Peyer's patch (tissue), 4 donors: ENCODE measurements at regions not wholly inside any gene's neighbourhood (a gene's known extent, or its start where the extent isn't known, plus 50 kb on each side); places are given as distances from the start of the nearest gene placed in this dataset.

Source experiments
- DNase-seq, 3 donors: peaks; one replicate each; pipeline ENCODE4 v3.0.0-alpha.2; 2017 to 2019
- H3K27ac ChIP-seq, 4 donors: fragments of 200-600 bp; sonication (generic); one replicate each; pipeline ENCODE4 v1.5.1; 2016 to 2019
- H3K27me3 ChIP-seq, 2 donors: fragments of 200-600 bp; sonication (generic); one replicate each; pipeline ENCODE4 v1.5.1; 2019
- H3K36me3 ChIP-seq, 3 donors: fragments of 200-600 bp; sonication (generic); one replicate each; pipeline ENCODE4 v1.5.1; 2016 to 2019
- H3K4me1 ChIP-seq, 4 donors: fragments of 200-600 bp; sonication (generic); one replicate each; pipeline ENCODE4 v1.5.1; 2016 to 2019
- H3K4me3 ChIP-seq, 4 donors: fragments of 200-600 bp; sonication (generic); 1 replicate in 3 of 4; 2 replicates in 1 of 4; pipeline ENCODE4 v1.5.1; 2016 to 2019; ENCODE audit warnings: mild to moderate bottlenecking in 1 of 4
- H3K9me3 ChIP-seq, 4 donors: fragments of 200-600 bp; sonication (generic); one replicate each; pipeline ENCODE4 v1.5.1; 2016 to 2019; ENCODE audit warnings: mild to moderate bottlenecking in 1 of 4
- POLR2A ChIP-seq, 2 donors: fragments of 450-650 bp; IDR thresholded peaks; one replicate each; pipeline ENCODE4 v1.5.1; 2017; ENCODE audit warnings: antibody characterized with exemption in 2 of 2, mild to moderate bottlenecking in 2 of 2, moderate library complexity in 2 of 2
- TF ChIP-seq, protein P1 (sequence below), 6 experiments: fragments of 450-650 bp in 4 of 6; fragments of 200-600 bp in 2 of 6; sonication (generic) in 1 of 6; IDR thresholded peaks; one replicate each; pipeline ENCODE4 v1.5.1; 2017 to 2019; ENCODE audit warnings: antibody characterized with exemption in 6 of 6, mild to moderate bottlenecking in 3 of 6, moderate library complexity in 1 of 6

DNA sequence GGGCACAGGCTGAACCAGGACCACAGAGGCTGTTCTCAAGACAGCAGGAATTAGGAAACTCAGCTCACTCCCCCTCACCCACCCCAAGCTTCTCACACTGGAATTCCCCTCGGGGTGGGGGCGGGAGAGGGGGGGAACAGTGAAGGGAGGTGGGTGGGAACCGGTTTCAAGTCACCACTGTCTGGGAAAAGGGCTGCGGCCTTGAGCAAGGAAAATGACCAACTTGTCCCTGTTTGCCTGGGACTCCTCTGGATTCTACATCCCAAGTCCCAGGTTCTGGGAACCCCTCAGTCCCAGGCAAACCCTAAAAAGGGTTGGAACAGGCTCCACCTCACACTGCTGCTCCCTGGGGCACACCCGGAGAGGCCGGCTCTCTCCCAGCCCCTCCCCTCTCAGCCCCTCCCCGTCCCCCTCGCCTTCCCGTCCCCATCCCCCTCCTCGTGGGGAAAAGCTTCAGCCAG lies 230.7 kb downstream of the TFAP2C start:
- H3K27ac ChIP-seq, result peak overlapping the region; percentile 22 to 60 (median 58)
- H3K4me1 ChIP-seq, result no peaks in the 10 kb centered on the region
- no peaks in the 10 kb centered on the region for H3K9me3 ChIP-seq
- peak in 2 of 3 donors; percentile 17 to 49 for DNase-seq
- no peaks in the 10 kb centered on the region for H3K27me3 ChIP-seq
- no peak overlapping the region for H3K4me3 ChIP-seq
- TF ChIP-seq, protein P1, sequence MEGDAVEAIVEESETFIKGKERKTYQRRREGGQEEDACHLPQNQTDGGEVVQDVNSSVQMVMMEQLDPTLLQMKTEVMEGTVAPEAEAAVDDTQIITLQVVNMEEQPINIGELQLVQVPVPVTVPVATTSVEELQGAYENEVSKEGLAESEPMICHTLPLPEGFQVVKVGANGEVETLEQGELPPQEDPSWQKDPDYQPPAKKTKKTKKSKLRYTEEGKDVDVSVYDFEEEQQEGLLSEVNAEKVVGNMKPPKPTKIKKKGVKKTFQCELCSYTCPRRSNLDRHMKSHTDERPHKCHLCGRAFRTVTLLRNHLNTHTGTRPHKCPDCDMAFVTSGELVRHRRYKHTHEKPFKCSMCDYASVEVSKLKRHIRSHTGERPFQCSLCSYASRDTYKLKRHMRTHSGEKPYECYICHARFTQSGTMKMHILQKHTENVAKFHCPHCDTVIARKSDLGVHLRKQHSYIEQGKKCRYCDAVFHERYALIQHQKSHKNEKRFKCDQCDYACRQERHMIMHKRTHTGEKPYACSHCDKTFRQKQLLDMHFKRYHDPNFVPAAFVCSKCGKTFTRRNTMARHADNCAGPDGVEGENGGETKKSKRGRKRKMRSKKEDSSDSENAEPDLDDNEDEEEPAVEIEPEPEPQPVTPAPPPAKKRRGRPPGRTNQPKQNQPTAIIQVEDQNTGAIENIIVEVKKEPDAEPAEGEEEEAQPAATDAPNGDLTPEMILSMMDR (IDR thresholded peaks at IDR 0.05), result no peak
- TF ChIP-seq POLR2A (IDR thresholded peaks at IDR 0.05), result no peak
- no peaks in the 10 kb centered on the region for H3K36me3 ChIP-seq

DNA sequence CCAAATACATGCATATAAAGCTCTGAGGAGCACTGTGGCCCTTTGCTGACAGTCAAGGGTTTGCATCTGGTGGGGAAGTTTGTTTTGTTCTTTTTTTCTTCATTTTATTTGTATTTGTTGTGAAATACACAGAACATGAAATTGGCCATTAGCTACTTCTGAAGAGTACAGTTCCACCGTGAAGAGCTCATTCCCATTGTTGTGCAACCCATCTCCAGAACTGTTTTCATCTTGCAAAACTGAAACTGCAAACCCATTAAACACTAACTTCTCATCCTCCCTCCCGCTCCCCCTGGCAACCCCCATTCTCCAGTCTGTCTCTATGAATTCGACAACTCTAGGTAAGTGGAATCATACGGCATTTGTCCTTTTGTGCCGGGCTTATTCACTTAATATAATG lies 231.3 kb downstream of the TFAP2C start:
- peak overlapping the region; percentile 22 to 60 (median 58) for H3K27ac ChIP-seq
- no peaks in the 10 kb centered on the region for H3K9me3 ChIP-seq
- H3K4me1 ChIP-seq, result no peaks in the 10 kb centered on the region
- TF ChIP-seq POLR2A (IDR thresholded peaks at IDR 0.05), result no peak
- TF ChIP-seq, protein P1 (IDR thresholded peaks at IDR 0.05), result no peak
- no peaks in the 10 kb centered on the region for H3K27me3 ChIP-seq
- no peak overlapping the region for H3K4me3 ChIP-seq
- H3K36me3 ChIP-seq, result no peaks in the 10 kb centered on the region
- DNase-seq, result no peak

DNA sequence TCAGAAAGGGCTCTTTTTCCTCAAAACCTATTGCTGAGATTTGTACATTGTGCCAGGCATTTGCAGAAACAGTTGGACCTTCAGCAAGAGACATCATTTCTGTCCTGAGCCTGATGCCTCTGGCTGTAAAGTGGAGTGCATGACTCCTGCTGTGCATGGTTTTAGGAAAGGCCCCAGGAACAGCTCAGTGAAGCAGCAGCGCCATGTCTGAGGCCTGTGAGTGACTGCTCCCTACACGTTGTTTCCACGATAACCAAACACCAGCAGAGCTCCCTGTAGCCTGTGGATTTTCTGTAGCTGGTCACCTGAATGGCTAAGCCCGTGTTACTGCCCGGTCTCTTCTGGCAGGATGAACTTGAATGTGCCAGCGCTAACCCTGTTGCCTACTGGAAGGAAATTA lies 232.5 kb downstream of the TFAP2C start:
- no peaks in the 10 kb centered on the region for H3K9me3 ChIP-seq
- no peak overlapping the region for H3K4me3 ChIP-seq
- DNase-seq, result no peak
- no peaks in the 10 kb centered on the region for H3K4me1 ChIP-seq
- no peaks in the 10 kb centered on the region for H3K27me3 ChIP-seq
- no peaks in the 10 kb centered on the region for H3K36me3 ChIP-seq
- peak overlapping the region in 1 of 4 donors; percentile 46 for H3K27ac ChIP-seq
- TF ChIP-seq, protein P1 (IDR thresholded peaks at IDR 0.05), result no peak

DNA sequence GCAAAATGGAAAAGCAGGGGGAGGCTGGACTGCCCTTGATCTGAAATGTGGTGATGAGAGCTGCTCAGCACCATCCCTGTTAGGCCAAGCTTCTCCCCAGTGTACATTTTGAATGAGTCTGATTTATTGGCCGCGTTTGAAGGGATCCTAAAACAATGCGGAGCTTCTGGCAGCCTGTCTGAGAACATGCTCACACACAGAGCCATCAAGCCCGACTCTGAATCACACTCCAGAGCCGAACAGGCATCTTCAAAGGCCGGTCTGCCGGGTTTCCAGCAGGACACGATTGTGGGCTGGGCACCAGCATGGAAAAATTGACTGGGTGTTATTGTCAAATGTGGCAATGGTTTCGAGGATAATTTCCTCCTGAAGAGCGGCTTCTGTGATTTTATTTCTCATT lies 235.9 kb downstream of the TFAP2C start:
- H3K4me3 ChIP-seq, result no peak overlapping the region
- H3K36me3 ChIP-seq, result no peaks in the 10 kb centered on the region
- TF ChIP-seq, protein P1 (IDR thresholded peaks at IDR 0.05), result no peak
- no peak for TF ChIP-seq POLR2A (IDR thresholded peaks at IDR 0.05)
- no peaks in the 10 kb centered on the region for H3K27me3 ChIP-seq
- H3K27ac ChIP-seq, result no peak overlapping the region
- no peaks in the 10 kb centered on the region for H3K9me3 ChIP-seq
- no peaks in the 10 kb centered on the region for H3K4me1 ChIP-seq
- DNase-seq, result no peak

DNA sequence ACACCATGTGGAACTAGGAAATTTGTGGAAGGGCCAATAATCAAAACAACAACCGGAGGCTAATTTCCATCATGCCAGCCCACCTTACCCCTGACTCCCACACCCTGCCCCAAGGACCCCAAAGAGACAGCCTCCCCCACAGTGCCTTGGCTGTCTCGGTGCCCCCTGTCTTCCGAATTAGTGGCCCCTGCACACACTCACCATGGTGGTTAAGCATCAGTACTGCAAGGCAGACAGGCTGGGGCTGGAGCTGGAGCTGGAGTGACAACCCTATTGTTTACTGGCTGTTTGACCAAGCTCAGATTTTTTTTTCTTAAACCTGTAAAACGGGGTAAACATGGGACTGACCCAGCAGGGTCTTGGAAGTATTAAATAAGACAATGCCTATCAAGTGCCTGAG lies 238.0 kb downstream of the TFAP2C start:
- Histone ChIP-seq H3K4me1 (no peaks in the 10 kb centered on the region), H3K27ac (no peak overlapping the region)

More for the DNA sequence above, 238.0 kb downstream of the TFAP2C start:
- Histone ChIP-seq H3K27me3 (no peaks in the 10 kb centered on the region), H3K4me3 (no peak overlapping the region), H3K36me3 (no peaks in the 10 kb centered on the region), H3K9me3 (no peaks in the 10 kb centered on the region)
- TF ChIP-seq, protein P1 (IDR thresholded peaks at IDR 0.05), result no peak
- no peak for TF ChIP-seq POLR2A (IDR thresholded peaks at IDR 0.05)
- DNase-seq, result no peak
